SK-N-SH (cell line): ENCODE measurements at regions not wholly inside any gene's neighbourhood (a gene's known extent, or its start where the extent isn't known, plus 50 kb on each side); places are given as distances from the start of the nearest gene placed in this dataset.

Experiments
- CTCF ChIA-PET: fragments of 300-600, 350-600 bp; formaldehyde crosslinking; extraction: SDS; loops from one replicate; lab custom pipeline; 2021; lab: Yijun Ruan, JAX
- POLR2A ChIA-PET: fragments of 350-600 bp; sonication (Branson Sonifier 250); formaldehyde crosslinking; extraction: SDS; loops from one replicate; lab custom pipeline; 2020; ENCODE audit warnings: antibody characterized with exemption, inconsistent platforms; lab: Yijun Ruan, JAX
- DNase-seq: peaks from one replicate; pipeline ENCODE4 v3.0.0; 2012
- H2AFZ ChIP-seq: fragments of 200-600 bp; sonication (generic); 2 replicates; pipeline ENCODE4 v1.8.1; 2016; ENCODE audit warnings: antibody characterized with exemption, mild to moderate bottlenecking, low read depth
- H3F3A ChIP-seq: fragments of 200-600 bp; sonication (generic); replicated peaks from 2 replicates; pipeline ENCODE3; 2016; ENCODE audit warnings: antibody characterized with exemption, mild to moderate bottlenecking; ENCODE audit not compliant: insufficient read depth
- H3K27ac ChIP-seq, 2 experiments: fragments of 200-500 bp in 1 of 2; fragments of 200-600 bp in 1 of 2; sonication (Bioruptor generic) in 1 of 2; sonication (generic), shearing (Covaris generic) in 1 of 2; 2 replicates each; pipeline versions ENCODE4 v1.5.1 to v1.6.1; 2014 to 2016; ENCODE audit warnings: low read depth in 2 of 2, inconsistent platforms in 1 of 2, low read length in 1 of 2, mild to moderate bottlenecking in 1 of 2, mixed read lengths in 1 of 2
- H3K27me3 ChIP-seq: fragments of 200-600 bp; sonication (generic), shearing (Covaris generic); 2 replicates; pipeline ENCODE4 v1.6.1; 2016; ENCODE audit warnings: mixed run types; ENCODE audit not compliant: insufficient read depth
- H3K36me3 ChIP-seq, 2 experiments: fragments of 200-500 bp in 1 of 2; fragments of 200-600 bp in 1 of 2; sonication (Bioruptor generic) in 1 of 2; sonication (generic) in 1 of 2; replicated peaks in 1 of 2; 2 replicates each; pipeline versions ENCODE3 to v1.5.1; 2014 to 2016; ENCODE audit warnings: low read length in 1 of 2, mild to moderate bottlenecking in 1 of 2; ENCODE audit not compliant: insufficient read depth in 2 of 2, control insufficient read depth in 1 of 2
- H3K4me1 ChIP-seq, 2 experiments: fragments of 200-500 bp in 1 of 2; fragments of 200-600 bp in 1 of 2; sonication (Bioruptor generic) in 1 of 2; sonication (generic), shearing (Covaris generic) in 1 of 2; 2 replicates each; pipeline versions ENCODE4 v1.5.1 to v1.6.1; 2014 to 2016; ENCODE audit warnings: low read depth in 1 of 2, low read length in 1 of 2, mixed run types in 1 of 2; ENCODE audit not compliant: insufficient read depth in 2 of 2, control insufficient read depth in 1 of 2
- H3K4me2 ChIP-seq: fragments of 200-600 bp; sonication (generic), shearing (Covaris generic); 2 replicates; pipeline ENCODE4 v1.6.1; 2017; ENCODE audit warnings: mixed run types
- H3K4me3 ChIP-seq, 2 experiments: fragments of 200-500 bp in 1 of 2; fragments of 200-600 bp in 1 of 2; sonication (Bioruptor generic) in 1 of 2; sonication (generic), shearing (Covaris generic) in 1 of 2; 2 replicates each; pipeline versions ENCODE4 v1.5.1 to v1.8.1; 2014 to 2016; ENCODE audit warnings: low read depth in 2 of 2, inconsistent platforms in 1 of 2, low read length in 1 of 2, mild to moderate bottlenecking in 1 of 2, mixed read lengths in 1 of 2, moderate library complexity in 1 of 2
- H3K79me2 ChIP-seq: fragments of 200-600 bp; sonication (generic); 2 replicates; pipeline ENCODE4 v1.8.1; 2017; ENCODE audit warnings: mild to moderate bottlenecking; ENCODE audit not compliant: insufficient read depth
- H3K9ac ChIP-seq: fragments of 200-600 bp; sonication (generic); 2 replicates; pipeline ENCODE4 v1.6.1; 2017; ENCODE audit warnings: mixed run types
- H3K9me2 ChIP-seq: fragments of 200-600 bp; sonication (generic); 2 replicates; pipeline ENCODE4 v1.6.1; 2017; ENCODE audit warnings: mixed run types
- H3K9me3 ChIP-seq: fragments of 200-600 bp; sonication (generic); 2 replicates; pipeline ENCODE4 v1.6.1; 2017; ENCODE audit warnings: mixed run types, mild to moderate bottlenecking, moderate library complexity
- H4K20me1 ChIP-seq: fragments of 200-600 bp; sonication (generic); 2 replicates; pipeline ENCODE4 v1.6.1; 2017; ENCODE audit warnings: mild to moderate bottlenecking, mixed run types; ENCODE audit not compliant: insufficient read depth
- CHD2 ChIP-seq: fragments of 150-350 bp; IDR thresholded peaks from 2 replicates; pipeline ENCODE4 v1.6.1; 2018; ENCODE audit warnings: low read length; ENCODE audit not compliant: partially characterized antibody
- CTCF ChIP-seq: fragments of 200-600 bp; sonication (generic); IDR thresholded peaks from 2 replicates; pipeline ENCODE4 v1.6.1; 2017; ENCODE audit warnings: antibody characterized with exemption, mild to moderate bottlenecking, moderate library complexity
- GABPA ChIP-seq: IDR thresholded peaks from 2 replicates; pipeline ENCODE4 v1.4.0; 2012; ENCODE audit warnings: low read depth, mild to moderate bottlenecking
- IRF3 ChIP-seq: fragments of 150-350 bp; IDR thresholded peaks from 2 replicates; pipeline ENCODE4 v1.6.1; 2016; ENCODE audit warnings: mild to moderate bottlenecking, low read depth, low read length
- MAX ChIP-seq: IDR thresholded peaks from 2 replicates; pipeline ENCODE4 v1.4.0; 2012; ENCODE audit warnings: low read depth
- MEF2A ChIP-seq: IDR thresholded peaks from 2 replicates; pipeline ENCODE4 v1.4.0; 2012; ENCODE audit warnings: low read depth, borderline replicate concordance
- RAD21 ChIP-seq: IDR thresholded peaks from 2 replicates; pipeline ENCODE4 v1.6.1; 2012; ENCODE audit warnings: mild to moderate bottlenecking, low read length
- SIN3A ChIP-seq: IDR thresholded peaks from 2 replicates; pipeline ENCODE4 v1.6.1; 2012; ENCODE audit warnings: low read depth, mild to moderate bottlenecking, low read length, moderate library complexity, borderline replicate concordance
- SMC3 ChIP-seq: IDR thresholded peaks from 2 replicates; pipeline ENCODE4 v1.6.1; 2012; ENCODE audit warnings: low read depth, low read length, improper control_type of control experiment
- USF2 ChIP-seq: fragments of 150-350 bp; IDR thresholded peaks from 2 replicates; pipeline ENCODE4 v1.6.1; 2017; ENCODE audit warnings: antibody characterized with exemption, low read length, low read depth, borderline replicate concordance
- ZBTB33 ChIP-seq: IDR thresholded peaks from 2 replicates; pipeline ENCODE4 v1.4.0; 2012; ENCODE audit warnings: low read depth, borderline replicate concordance
- WGBS: methylation state at CpG from one replicate; pipeline ENCODE4 v1.1.6; 2017; ENCODE audit warnings: low lambda C conversion rate; 5-methylcytosine and 5-hydroxymethylcytosine counted together

- CTCF ChIA-PET = interaction anchor here (0.6 kb wide), 1 partner anchor 138 kb away, joined by 3 read pairs; no protein-coding TSS in a partner anchor
- H3K79me2 ChIP-seq = no peaks in the 10 kb centered on the region
Measured at GRCh38 chr16:65301029-65301428, 179.2 kb upstream of the CDH11 start.

More at GRCh38 chr16:65301029-65301428, 179.2 kb upstream of the CDH11 start:
- Histone ChIP-seq H4K20me1 (no peaks in the 10 kb centered on the region), H3K9ac (no peak overlapping the region), H3K27ac (no peak overlapping the region), H3K27me3 (no peaks in the 10 kb centered on the region), H3K9me3 (no peaks in the 10 kb centered on the region), H3K4me2 (no peak overlapping the region), H3F3A (no peaks in the 10 kb centered on the region), H3K36me3 (no peaks in the 10 kb centered on the region), H3K9me2 (no peaks in the 10 kb centered on the region), H3K4me1 (no peaks in the 10 kb centered on the region; a peak in 1 of 4 replicates), H3K4me3 (no peak overlapping the region), H2AFZ (no peak overlapping the region)
- DNase-seq = no peak
- POLR2A ChIA-PET = no interaction called here
- TF ChIP-seq USF2 (no peak), RAD21 (no peak), CHD2 (no peak), IRF3 (no peak), MEF2A (no peak), MAX (no peak), SIN3A (no peak), CTCF (no peak), SMC3 (no peak), GABPA (no peak), ZBTB33 (no peak)
- 92% methylated on average over 1 of the region's 1 CpG for WGBS
